Tibial artery (tissue), 4 donors: ENCODE measurements at regions not wholly inside any gene's neighbourhood (a gene's known extent, or its start where the extent isn't known, plus 50 kb on each side); places are given as distances from the start of the nearest gene placed in this dataset.

Experiments used
- DNase-seq, 2 donors: peaks; one replicate each; pipeline ENCODE4 v3.0.0-alpha.2; 2019
- H3K27ac ChIP-seq, 2 donors: fragments of 200-600 bp; sonication (generic) in 1 of 2; 1 replicate in 1 of 2; 2 replicates in 1 of 2; pipeline ENCODE4 v1.5.1; 2018 to 2019; ENCODE audit warnings: mild to moderate bottlenecking in 1 of 2
- H3K27me3 ChIP-seq, 2 donors: fragments of 200-600 bp; sonication (generic) in 1 of 2; one replicate each; pipeline versions ENCODE4 v1.5.1 to v1.6.0; 2016 to 2019
- H3K36me3 ChIP-seq, 3 donors: fragments of 200-600 bp; sonication (generic) in 2 of 3; one replicate each; pipeline ENCODE4 v1.5.1; 2016 to 2019; ENCODE audit warnings: mild to moderate bottlenecking in 2 of 3
- H3K4me1 ChIP-seq, 4 donors: fragments of 200-600 bp; sonication (generic) in 2 of 4; 1 replicate in 3 of 4; 2 replicates in 1 of 4; pipeline ENCODE4 v1.5.1; 2016 to 2019
- H3K4me3 ChIP-seq, 2 donors: fragments of 200-600 bp; sonication (generic) in 1 of 2; 1 replicate in 1 of 2; 2 replicates in 1 of 2; pipeline ENCODE4 v1.5.1; 2018 to 2019; ENCODE audit warnings: mild to moderate bottlenecking in 2 of 2
- H3K9me3 ChIP-seq, 3 donors: fragments of 200-600 bp; sonication (generic) in 1 of 3; one replicate each; pipeline ENCODE4 v1.5.1; 2016 to 2019
- CTCF ChIP-seq, 2 experiments: fragments of 200-600 bp in 1 of 2; fragments of 450-650 bp in 1 of 2; IDR thresholded peaks; one replicate each; pipeline ENCODE4 v1.5.1; 2017 to 2019; ENCODE audit warnings: antibody characterized with exemption in 2 of 2, mild to moderate bottlenecking in 1 of 2, moderate library complexity in 1 of 2
- intact Hi-C: fragments of 100-400 bp; cut with DNase I; formaldehyde crosslinking; loops from one replicate; pipeline ENCODE4 v1.15.0; 2023; ENCODE audit warnings: low total_unique reads

DNA sequence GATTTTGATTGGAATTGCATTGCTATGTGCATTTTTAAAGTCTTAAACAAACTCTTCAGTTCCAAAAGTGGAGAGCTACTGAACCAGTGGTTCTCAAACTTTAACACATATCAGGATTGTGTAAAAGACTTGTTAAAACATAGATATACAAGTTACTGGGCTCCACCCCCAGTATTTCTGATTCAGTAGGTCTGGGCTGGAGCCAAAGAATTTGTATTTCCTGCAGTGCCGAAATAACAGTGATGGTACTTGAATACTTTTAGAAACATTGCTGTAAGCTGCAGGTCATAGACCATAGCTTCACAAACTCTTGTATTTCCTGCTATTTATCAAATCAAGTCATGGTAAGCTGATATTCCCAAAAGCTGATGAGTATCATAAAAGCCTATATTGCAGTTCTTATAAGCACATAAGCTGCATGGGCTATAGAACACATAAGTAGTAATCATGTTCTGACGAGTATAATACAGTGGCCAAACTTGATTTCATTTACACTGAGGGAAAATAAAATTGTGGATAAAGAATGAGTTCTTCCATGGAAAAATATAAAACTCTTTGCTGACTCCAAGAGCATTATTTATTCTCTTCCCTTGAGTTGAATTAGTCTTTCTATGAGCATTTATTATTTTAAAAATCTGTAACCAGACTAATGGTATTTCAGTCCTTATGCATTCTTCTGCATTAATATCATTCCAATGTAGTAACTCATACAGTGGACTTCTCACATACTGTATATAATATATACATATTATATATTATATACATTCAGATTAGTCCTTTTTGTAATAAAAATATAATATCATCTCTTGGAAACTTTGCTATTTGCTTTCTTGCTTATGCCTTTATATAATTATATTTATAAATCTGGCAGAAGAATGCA lies 550.5 kb upstream of the AGTR1 start:
- intact Hi-C loops = no loop called here
- no peak for TF ChIP-seq CTCF (IDR thresholded peaks at IDR 0.05)
- no peak for DNase-seq

GRCh38 chr3:148147903-148148302 lies 549.8 kb upstream of the AGTR1 start:
- Histone ChIP-seq H3K4me3 (no peak overlapping the region), H3K27ac (no peak overlapping the region), H3K27me3 (no peaks in the 10 kb centered on the region), H3K36me3 (no peaks in the 10 kb centered on the region), H3K9me3 (no peaks in the 10 kb centered on the region), H3K4me1 (peaks cover 0 to 16% (median 0%) of the 10 kb centered on the region in 4 donors)
- no peak for DNase-seq
- TF ChIP-seq CTCF (IDR thresholded peaks at IDR 0.05) = no peak
- intact Hi-C loops = no loop called here

More for the DNA sequence above, 550.5 kb upstream of the AGTR1 start:
- Histone ChIP-seq H3K27me3 (no peaks in the 10 kb centered on the region), H3K4me3 (no peak overlapping the region), H3K36me3 (no peaks in the 10 kb centered on the region), H3K27ac (no peak overlapping the region), H3K4me1 (peaks cover 0 to 16% (median 0%) of the 10 kb centered on the region in 4 donors), H3K9me3 (no peaks in the 10 kb centered on the region)

GRCh38 chr3:148149556-148149955 lies 548.1 kb upstream of the AGTR1 start:
- Histone ChIP-seq H3K9me3 (no peaks in the 10 kb centered on the region), H3K27me3 (no peaks in the 10 kb centered on the region), H3K36me3 (no peaks in the 10 kb centered on the region), H3K4me3 (no peak overlapping the region), H3K4me1 (peaks cover 0 to 16% (median 0%) of the 10 kb centered on the region in 4 donors), H3K27ac (no peak overlapping the region)
- intact Hi-C loops = no loop called here
- DNase-seq = no peak
- TF ChIP-seq CTCF (IDR thresholded peaks at IDR 0.05) = no peak

DNA sequence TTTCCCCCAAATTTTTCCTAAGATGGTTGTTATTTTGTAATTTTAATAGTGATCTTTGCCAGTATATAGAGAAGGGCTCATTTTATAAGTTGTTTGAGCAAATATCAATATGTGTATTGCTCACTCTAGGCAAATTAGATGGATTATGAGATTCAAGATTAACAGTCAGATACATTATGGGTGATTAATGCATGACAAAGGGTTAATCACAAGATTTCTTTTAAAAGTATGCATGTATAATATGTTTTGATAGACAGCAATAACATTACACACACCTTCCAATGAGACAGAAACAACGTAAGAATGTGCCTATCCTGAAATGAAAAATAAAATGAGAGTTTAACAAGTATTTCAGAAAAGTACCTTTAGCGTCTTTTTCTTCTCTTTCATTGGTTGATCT lies 547.6 kb upstream of the AGTR1 start:
- intact Hi-C loops = no loop called here
- H3K4me1 ChIP-seq = peaks cover 0 to 16% (median 0%) of the 10 kb centered on the region in 4 donors
- H3K27ac ChIP-seq = no peak overlapping the region
- DNase-seq = no peak
- no peaks in the 10 kb centered on the region for H3K36me3 ChIP-seq
- TF ChIP-seq CTCF (IDR thresholded peaks at IDR 0.05) = no peak
- no peaks in the 10 kb centered on the region for H3K9me3 ChIP-seq
- no peaks in the 10 kb centered on the region for H3K27me3 ChIP-seq
- H3K4me3 ChIP-seq = no peak overlapping the region

DNA sequence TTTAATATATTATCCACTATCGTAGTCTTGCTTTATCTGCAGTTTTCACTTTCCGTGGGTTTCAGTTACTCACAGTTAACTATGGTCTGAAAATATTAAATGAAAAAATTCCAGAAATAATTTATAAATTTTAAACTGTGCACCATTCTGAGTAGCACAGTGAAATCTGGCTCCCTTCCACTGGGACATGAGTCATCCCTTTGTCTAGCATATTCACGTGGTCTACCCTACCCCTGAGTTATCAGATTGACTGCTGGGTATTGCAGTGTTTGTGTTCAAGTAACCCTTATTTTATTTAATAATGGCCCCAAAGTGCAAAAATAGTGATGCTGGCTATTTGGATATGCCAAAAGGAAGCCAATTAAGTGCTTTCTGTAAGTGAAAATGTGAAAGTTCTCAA lies 539.5 kb upstream of the AGTR1 start:
- Histone ChIP-seq H3K9me3 (no peaks in the 10 kb centered on the region), H3K4me1 (no peaks in the 10 kb centered on the region), H3K27ac (no peak overlapping the region), H3K4me3 (no peak overlapping the region), H3K27me3 (no peaks in the 10 kb centered on the region), H3K36me3 (no peaks in the 10 kb centered on the region)
- no peak for TF ChIP-seq CTCF (IDR thresholded peaks at IDR 0.05)
- intact Hi-C loops = no loop called here
- DNase-seq = peak in 1 of 2 donors; percentile 27
